ENCODE measurements at regions not wholly inside any gene's neighbourhood (a gene's known extent, or its start where the extent isn't known, plus 50 kb on each side); places are given as distances from the start of the nearest gene placed in this dataset.

DNA sequence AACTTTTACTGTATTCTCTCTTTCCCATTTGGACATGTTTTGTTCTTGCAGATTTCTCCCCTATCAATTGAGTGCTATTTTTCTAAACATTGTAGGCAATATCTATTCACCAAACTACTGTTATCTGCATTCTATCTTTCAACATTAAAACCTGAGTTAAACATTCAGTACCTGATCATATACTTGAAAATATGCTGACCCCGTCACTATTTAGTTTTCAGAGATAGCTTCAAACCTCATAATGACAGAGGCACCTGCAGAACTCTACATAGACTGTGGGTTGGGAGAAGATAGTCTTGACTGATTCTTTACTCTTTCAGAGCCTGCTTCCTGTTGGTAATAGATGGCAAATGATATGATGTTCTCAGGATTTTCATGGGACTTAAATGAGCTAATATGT is 965.7 kb upstream of the GOT2 start:
- no peak for DNase-seq (ENCODE audit: low read depth)
- TF ChIP-seq, protein P1, sequence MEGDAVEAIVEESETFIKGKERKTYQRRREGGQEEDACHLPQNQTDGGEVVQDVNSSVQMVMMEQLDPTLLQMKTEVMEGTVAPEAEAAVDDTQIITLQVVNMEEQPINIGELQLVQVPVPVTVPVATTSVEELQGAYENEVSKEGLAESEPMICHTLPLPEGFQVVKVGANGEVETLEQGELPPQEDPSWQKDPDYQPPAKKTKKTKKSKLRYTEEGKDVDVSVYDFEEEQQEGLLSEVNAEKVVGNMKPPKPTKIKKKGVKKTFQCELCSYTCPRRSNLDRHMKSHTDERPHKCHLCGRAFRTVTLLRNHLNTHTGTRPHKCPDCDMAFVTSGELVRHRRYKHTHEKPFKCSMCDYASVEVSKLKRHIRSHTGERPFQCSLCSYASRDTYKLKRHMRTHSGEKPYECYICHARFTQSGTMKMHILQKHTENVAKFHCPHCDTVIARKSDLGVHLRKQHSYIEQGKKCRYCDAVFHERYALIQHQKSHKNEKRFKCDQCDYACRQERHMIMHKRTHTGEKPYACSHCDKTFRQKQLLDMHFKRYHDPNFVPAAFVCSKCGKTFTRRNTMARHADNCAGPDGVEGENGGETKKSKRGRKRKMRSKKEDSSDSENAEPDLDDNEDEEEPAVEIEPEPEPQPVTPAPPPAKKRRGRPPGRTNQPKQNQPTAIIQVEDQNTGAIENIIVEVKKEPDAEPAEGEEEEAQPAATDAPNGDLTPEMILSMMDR (conservative IDR thresholded peaks at IDR 0.05; ENCODE audit: low read length) = no peak
- H3K4me3 ChIP-seq (ENCODE audit: low read length) = no peak overlapping the region

DNA sequence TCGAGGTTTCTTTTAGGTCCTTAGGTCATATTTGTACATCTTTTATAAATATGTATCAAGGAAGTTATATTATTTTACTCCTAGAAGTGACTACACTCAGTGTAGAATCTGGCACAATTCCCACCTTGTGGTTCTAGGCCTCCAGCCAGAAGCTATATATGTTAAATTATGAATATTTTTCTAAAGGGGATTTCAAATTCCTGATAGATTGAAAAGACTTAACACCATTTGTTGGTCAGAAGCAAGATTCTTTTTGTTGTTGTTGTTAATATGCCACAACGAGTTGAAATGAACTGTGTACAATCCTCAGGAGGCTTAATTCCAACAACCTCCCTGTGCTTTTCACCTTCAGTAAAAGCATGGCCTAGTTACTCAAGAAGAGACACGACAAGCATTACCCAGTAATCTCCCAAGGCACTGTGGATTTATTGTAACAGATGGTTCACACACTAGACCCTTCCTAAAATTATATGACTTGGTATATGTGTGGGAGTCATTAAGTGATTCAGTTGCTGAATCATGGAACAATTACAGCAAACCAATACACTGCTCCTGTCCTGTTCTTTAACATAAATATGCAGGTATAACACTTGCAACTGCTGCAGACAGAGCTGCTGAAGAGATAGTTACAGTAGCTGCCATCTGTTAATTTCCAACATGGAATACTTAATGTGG is 964.4 kb upstream of the GOT2 start:
- TF ChIP-seq, protein P1 (conservative IDR thresholded peaks at IDR 0.05; ENCODE audit: low read length) = no peak
- H3K4me3 ChIP-seq (ENCODE audit: low read length) = no peak overlapping the region
- DNase-seq (ENCODE audit: low read depth) = peak; percentile 27

DNA sequence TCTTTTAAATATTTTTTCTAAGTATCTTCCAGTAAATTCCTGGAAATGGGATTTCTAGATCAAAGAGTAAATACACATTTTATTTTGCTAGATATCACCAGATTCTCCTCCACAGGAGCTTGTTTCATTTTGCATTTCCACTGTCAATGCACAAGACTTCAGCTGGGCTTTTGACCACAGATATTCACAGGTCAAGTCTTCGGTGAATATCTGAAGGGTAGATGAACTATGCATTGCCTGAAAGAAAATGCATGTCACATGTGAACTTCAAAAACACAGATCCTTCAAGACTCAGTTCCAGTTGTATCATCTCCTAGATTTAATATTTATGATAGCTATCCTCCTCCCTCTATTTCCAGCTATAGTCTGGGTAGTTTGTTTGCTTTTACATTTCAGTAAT is 963.6 kb upstream of the GOT2 start:
- TF ChIP-seq, protein P1 (conservative IDR thresholded peaks at IDR 0.05; ENCODE audit: low read length) = no peak
- DNase-seq (ENCODE audit: low read depth) = no peak

DNA sequence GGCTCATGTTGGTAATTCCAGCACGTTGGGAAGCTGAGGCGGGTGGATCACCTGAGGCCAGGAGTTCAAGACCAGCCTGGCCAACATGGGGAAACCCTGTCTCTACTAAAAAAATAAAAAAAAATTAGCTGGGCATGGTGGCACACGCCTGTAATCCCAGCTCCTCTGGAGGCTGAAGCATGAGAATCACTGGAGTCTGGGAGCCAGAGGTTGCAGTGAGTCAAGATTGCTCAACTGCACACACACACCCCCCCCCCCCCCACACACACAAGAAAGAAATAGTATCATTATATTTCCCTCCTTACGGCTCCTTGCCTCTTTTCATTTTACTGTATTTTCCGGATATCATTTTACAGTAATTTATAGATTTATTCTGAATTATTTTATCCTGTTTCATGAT is 963.1 kb upstream of the GOT2 start:
- no peak overlapping the region for H3K4me3 ChIP-seq (ENCODE audit: low read length)
- peak; percentile 22 for DNase-seq (ENCODE audit: low read depth)
- TF ChIP-seq, protein P1 (conservative IDR thresholded peaks at IDR 0.05; ENCODE audit: low read length) = no peak

More for the DNA sequence above, 963.6 kb upstream of the GOT2 start:
- no peak overlapping the region for H3K4me3 ChIP-seq (ENCODE audit: low read length)

DNA sequence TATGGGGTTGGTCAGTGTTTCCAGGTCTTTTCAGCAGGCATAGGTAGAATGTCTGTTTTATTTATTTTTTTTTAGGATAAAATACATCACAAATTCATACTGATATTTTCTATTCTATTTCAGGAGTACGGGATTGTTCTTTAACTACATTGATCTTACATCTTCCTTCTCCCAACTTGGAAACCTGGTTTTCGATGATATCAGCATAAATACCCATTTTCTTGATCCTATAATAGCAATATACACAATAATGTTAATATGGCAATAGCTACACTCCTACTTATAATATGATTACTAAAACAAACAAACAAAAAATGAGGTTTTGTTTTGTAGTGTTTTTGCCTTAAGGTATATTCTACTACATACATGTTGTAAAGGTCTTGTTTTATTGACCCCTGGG is 962.4 kb upstream of the GOT2 start:
- TF ChIP-seq, protein P1 (conservative IDR thresholded peaks at IDR 0.05; ENCODE audit: low read length) = no peak
- H3K4me3 ChIP-seq (ENCODE audit: low read length) = no peak overlapping the region
- no peak for DNase-seq (ENCODE audit: low read depth)

DNA sequence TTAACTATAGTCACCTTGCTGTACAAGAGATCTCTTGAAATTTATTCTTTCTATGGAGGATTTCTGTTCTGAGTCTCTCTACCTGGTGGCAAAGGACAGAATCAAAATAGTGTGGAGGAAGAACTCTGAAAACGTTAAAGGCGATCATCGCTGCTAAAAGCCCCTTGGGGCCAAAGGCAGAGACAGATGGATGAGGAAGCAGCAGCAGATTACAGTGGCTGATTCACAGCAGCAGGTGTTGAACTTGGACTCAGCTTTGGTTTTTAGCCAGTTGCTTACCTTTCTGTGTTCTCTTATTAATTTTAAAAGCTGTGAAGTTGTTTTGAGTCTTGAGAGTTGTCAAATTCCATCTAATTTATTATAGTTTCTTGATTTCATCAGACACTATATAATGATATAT is 956.1 kb upstream of the GOT2 start:
- H3K4me3 ChIP-seq (ENCODE audit: low read length) = no peak overlapping the region
- TF ChIP-seq, protein P1 (conservative IDR thresholded peaks at IDR 0.05; ENCODE audit: low read length) = no peak
- DNase-seq (ENCODE audit: low read depth) = no peak

DNA sequence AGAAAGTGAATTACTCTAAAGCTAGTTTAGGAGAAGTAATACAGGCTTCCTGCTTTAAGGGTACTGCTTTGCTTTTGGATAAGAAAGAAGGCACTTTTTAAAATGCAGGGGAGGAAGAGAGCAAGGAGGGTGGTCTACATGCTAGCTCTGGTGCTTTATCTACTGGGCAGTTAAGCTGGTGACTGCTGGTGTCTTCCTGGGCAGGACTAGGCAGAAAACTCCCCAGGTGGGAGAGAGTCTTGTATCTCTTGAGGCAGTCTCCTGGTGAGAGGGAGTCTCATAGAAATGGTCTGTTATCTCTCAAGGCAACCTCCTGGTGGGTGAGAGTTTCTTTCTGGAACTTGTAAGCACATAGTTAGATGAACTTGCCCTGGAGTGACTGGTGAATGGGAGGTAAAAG is 953.9 kb upstream of the GOT2 start:
- TF ChIP-seq, protein P1 (conservative IDR thresholded peaks at IDR 0.05; ENCODE audit: low read length) = no peak
- DNase-seq (ENCODE audit: low read depth) = no peak

More for the DNA sequence above, 953.9 kb upstream of the GOT2 start:
- no peak overlapping the region for H3K4me3 ChIP-seq (ENCODE audit: low read length)

Measured in AG10803 (cell line).